CD4-positive, alpha-beta T cell (primary cell): ENCODE measurements at regions not wholly inside any gene's neighbourhood (a gene's known extent, or its start where the extent isn't known, plus 50 kb on each side); places are given as distances from the start of the nearest gene placed in this dataset.

Experiments used
- ATAC-seq: fragments of 200-7000 bp; cut with Tn5 transposase; one replicate; pipeline ENCODE4 v1.10.0; 2022; ENCODE audit warnings: mild to moderate bottlenecking; ENCODE audit not compliant: poor library complexity
- CTCF ChIA-PET: fragments of 350-600 bp; sonication (Branson Sonifier 250); formaldehyde crosslinking; loops from one replicate; lab custom pipeline; 2021; ENCODE audit warnings: antibody characterized with exemption, inconsistent platforms; lab: Charles Lee
- POLR2A ChIA-PET: fragments of 350-600 bp; sonication (Branson Sonifier 250); formaldehyde crosslinking; loops from one replicate; lab custom pipeline; 2021; ENCODE audit warnings: antibody characterized with exemption, inconsistent platforms; lab: Charles Lee
- DNase-seq, 14 experiments: peaks; one replicate each; pipeline ENCODE4 v3.0.0-alpha.2; 2013 to 2020; ENCODE audit warnings: mixed read lengths in 2 of 14
- H3K27ac ChIP-seq, 2 donors: one replicate each; pipeline versions ENCODE4 v1.5.1 to v1.7.0; 2013; ENCODE audit warnings: low read length in 2 of 2, low read depth in 1 of 2, mild to moderate bottlenecking in 1 of 2
- H3K27me3 ChIP-seq, 2 experiments: 1 replicate in 1 of 2; 2 replicates in 1 of 2; pipeline versions ENCODE4 v1.6.1 to v1.7.0; 2013; ENCODE audit warnings: low read length in 2 of 2, control low read depth in 1 of 2, mild to moderate bottlenecking in 1 of 2, moderate library complexity in 1 of 2; ENCODE audit not compliant: insufficient read depth in 2 of 2, control insufficient read depth in 1 of 2
- H3K36me3 ChIP-seq: one replicate; pipeline ENCODE4 v1.6.1; 2013; ENCODE audit warnings: low read length, control low read depth; ENCODE audit not compliant: insufficient read depth
- H3K4me1 ChIP-seq: one replicate; pipeline ENCODE4 v1.6.1; 2013; ENCODE audit warnings: low read length, control low read depth; ENCODE audit not compliant: insufficient read depth
- H3K4me3 ChIP-seq: one replicate; pipeline ENCODE4 v1.5.1; 2013; ENCODE audit warnings: mild to moderate bottlenecking, low read length, moderate library complexity
- H3K9me3 ChIP-seq, 2 experiments: 1 replicate in 1 of 2; 2 replicates in 1 of 2; pipeline versions ENCODE4 v1.6.1 to v1.7.0; 2013; ENCODE audit warnings: low read length in 2 of 2, mild to moderate bottlenecking in 2 of 2, control low read depth in 1 of 2, moderate library complexity in 1 of 2; ENCODE audit not compliant: control insufficient read depth in 1 of 2, insufficient read depth in 1 of 2
- H3K27ac Mint-ChIP-seq: one replicate; pipeline ENCODE4 v1.8.0; 2020; ENCODE audit warnings: mixed read lengths
- H3K27me3 Mint-ChIP-seq: one replicate; pipeline ENCODE4 v1.8.0; 2021; ENCODE audit warnings: mixed read lengths
- H3K36me3 Mint-ChIP-seq: one replicate; pipeline ENCODE4 v1.8.0; 2021; ENCODE audit warnings: low read depth, mixed read lengths
- H3K4me1 Mint-ChIP-seq: one replicate; pipeline ENCODE4 v1.8.0; 2021; ENCODE audit warnings: low read depth, mixed read lengths
- H3K4me3 Mint-ChIP-seq: one replicate; pipeline ENCODE4 v1.8.0; 2020; ENCODE audit warnings: mild to moderate bottlenecking, mixed read lengths
- H3K9me3 Mint-ChIP-seq: one replicate; pipeline ENCODE4 v1.8.0; 2020; ENCODE audit warnings: mixed read lengths
- CTCF ChIP-seq: fragments of 200-600 bp; IDR thresholded peaks from one replicate; pipeline ENCODE4 v1.8.0; 2022; ENCODE audit warnings: antibody characterized with exemption, mild to moderate bottlenecking
- intact Hi-C, 2 experiments: fragments of 100-400 bp; cut with DNase I in 1 of 2; cut with micrococcal nuclease in 1 of 2; formaldehyde crosslinking; loops; one replicate each; pipeline versions ENCODE4 v1.15.1 to v1.9.0; 2023 to 2025; cut with DNase I, micrococcal nuclease

GRCh38 chr6:104166055-104166668 is 693.6 kb downstream of the HACE1 start:
- Mint-ChIP-seq H3K27ac (no peak overlapping the region), H3K36me3 (no peaks in the 10 kb centered on the region), H3K4me1 (no peaks in the 10 kb centered on the region), H3K27me3 (no peaks in the 10 kb centered on the region), H3K4me3 (no peak overlapping the region), H3K9me3 (peaks cover 10% of the 10 kb centered on the region)
- H3K27ac ChIP-seq = no peak overlapping the region
- ATAC-seq (no peak), DNase-seq (no peak)
- H3K4me3 ChIP-seq = no peak overlapping the region
- H3K4me1 ChIP-seq = no peaks in the 10 kb centered on the region
- no peak for TF ChIP-seq CTCF
- CTCF ChIA-PET = no interaction called here
- intact Hi-C loops = no loop called here
- H3K27me3 ChIP-seq = no peaks in the 10 kb centered on the region
- H3K9me3 ChIP-seq = peaks cover 0 to 5% of the 10 kb centered on the region in 2 experiments
- POLR2A ChIA-PET = no interaction called here
- H3K36me3 ChIP-seq = no peaks in the 10 kb centered on the region

- ChIA-PET CTCF (no interaction called here), POLR2A (no interaction called here)
- no peaks in the 10 kb centered on the region for H3K27me3 Mint-ChIP-seq
- DNase-seq (no peak), ATAC-seq (no peak)
- Histone ChIP-seq H3K9me3 (peaks cover 0 to 5% of the 10 kb centered on the region in 2 experiments), H3K36me3 (no peaks in the 10 kb centered on the region), H3K27me3 (no peaks in the 10 kb centered on the region), H3K4me1 (no peaks in the 10 kb centered on the region), H3K4me3 (no peak overlapping the region), H3K27ac (no peak overlapping the region)
- intact Hi-C loops = no loop called here
- no peak for TF ChIP-seq CTCF
- H3K9me3 Mint-ChIP-seq = peaks cover 10% of the 10 kb centered on the region
- H3K36me3 Mint-ChIP-seq = no peaks in the 10 kb centered on the region
- H3K4me1 Mint-ChIP-seq = no peaks in the 10 kb centered on the region
- no peak overlapping the region for H3K27ac Mint-ChIP-seq
- no peak overlapping the region for H3K4me3 Mint-ChIP-seq
Measured at GRCh38 chr6:104162036-104162669, 697.6 kb downstream of the HACE1 start.

DNA sequence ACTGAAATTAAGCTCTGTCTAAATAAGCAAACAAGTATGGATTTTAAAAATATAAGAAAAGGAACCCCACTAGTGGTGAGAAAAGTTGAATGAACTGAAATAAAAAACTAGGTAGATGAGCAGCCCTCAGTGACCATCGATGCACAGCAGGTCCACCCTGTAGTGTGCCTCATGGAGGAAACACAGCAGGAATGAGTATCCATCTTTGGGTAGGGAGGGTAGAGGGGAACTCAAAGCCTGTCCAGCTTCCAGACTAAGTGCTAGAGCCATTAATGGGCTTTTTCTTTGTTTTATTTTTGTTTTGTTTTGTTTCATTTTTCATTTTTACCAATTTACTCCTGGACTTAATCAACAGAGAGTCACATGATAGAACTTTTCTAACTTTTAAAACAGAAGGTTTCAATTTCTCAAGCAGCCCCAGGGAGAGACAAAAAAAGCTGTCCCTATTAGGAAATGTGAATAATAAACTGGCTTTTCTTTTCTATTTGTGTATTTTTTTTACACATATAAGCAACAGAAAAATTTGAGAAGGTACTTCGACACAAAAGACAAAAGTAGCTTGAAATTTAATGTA is 700.6 kb downstream of the HACE1 start:
- Histone ChIP-seq H3K27ac (no peak overlapping the region), H3K27me3 (no peaks in the 10 kb centered on the region), H3K36me3 (no peaks in the 10 kb centered on the region), H3K9me3 (no peaks in the 10 kb centered on the region), H3K4me3 (no peak overlapping the region), H3K4me1 (no peaks in the 10 kb centered on the region)
- Mint-ChIP-seq H3K27ac (no peak overlapping the region), H3K4me1 (no peaks in the 10 kb centered on the region), H3K36me3 (no peaks in the 10 kb centered on the region), H3K27me3 (no peaks in the 10 kb centered on the region), H3K9me3 (no peaks in the 10 kb centered on the region), H3K4me3 (no peak overlapping the region)
- ChIA-PET POLR2A (no interaction called here), CTCF (no interaction called here)
- no peak for ATAC-seq
- intact Hi-C loops = no loop called here
- no peak for DNase-seq
- no peak for TF ChIP-seq CTCF
